HuH-7 (cell line): ENCODE measurements at regions not wholly inside any gene's neighbourhood (a gene's known extent, or its start where the extent isn't known, plus 50 kb on each side); places are given as distances from the start of the nearest gene placed in this dataset.
A peak's percentile ranks its signal among the peaks of the same experiment; 100 is the strongest.

Source experiments
- DNase-seq: peaks from one replicate; pipeline ENCODE4 v3.0.0; 2011; ENCODE audit warnings: low spot score

DNA sequence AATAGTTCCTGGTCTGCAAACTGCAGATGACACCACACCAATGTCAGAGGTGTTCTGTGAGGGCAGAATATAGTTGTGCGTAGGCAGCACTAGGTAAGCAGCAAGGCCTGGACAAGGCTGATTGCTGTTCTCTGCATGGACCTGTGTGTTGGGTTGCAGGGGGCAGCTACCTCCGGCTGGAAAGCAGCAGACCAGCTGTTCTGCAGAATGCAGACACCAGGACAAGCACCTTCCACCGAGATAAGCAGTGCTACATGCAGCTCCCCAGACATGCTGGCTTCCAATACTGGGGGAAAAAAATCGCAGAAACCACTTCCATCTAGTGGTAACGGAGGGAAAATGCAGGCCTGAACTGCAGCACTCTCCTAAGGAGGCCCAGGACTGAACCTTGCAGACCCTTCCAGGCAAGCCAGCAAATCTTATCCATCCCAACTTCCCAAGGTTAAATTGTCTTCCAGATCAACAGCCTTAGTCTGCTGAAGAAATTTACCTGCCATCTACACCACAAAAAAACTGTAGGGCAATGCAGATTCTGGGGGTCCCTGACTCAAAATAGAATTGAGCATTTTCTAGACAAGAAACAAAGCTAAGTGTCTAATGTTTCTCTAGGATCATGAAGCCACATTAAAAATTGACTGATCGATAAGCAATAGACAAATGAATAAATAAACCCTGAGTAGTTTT, 50.5 kb upstream of the COBL start:
- peak; percentile 66 for DNase-seq
